A673 (cell line): ENCODE measurements at regions not wholly inside any gene's neighbourhood (a gene's known extent, or its start where the extent isn't known, plus 50 kb on each side); places are given as distances from the start of the nearest gene placed in this dataset.

Source experiments
- CTCF ChIP-seq: fragments of 300-800, 200-600 bp; sonication (generic); conservative IDR thresholded peaks from 2 replicates; pipeline ENCODE4 v1.5.1; 2017; ENCODE audit warnings: low read depth, mild to moderate bottlenecking, antibody characterized with exemption, low read length, moderate library complexity, mixed read lengths
- EZH2 ChIP-seq: fragments of 200-600 bp; sonication (generic); IDR thresholded peaks from 2 replicates; pipeline ENCODE4 v1.6.1; 2017; ENCODE audit warnings: borderline replicate concordance, low read depth, mild to moderate bottlenecking, mixed read lengths, antibody characterized with exemption, low read length; ENCODE audit not compliant: poor library complexity, severe bottlenecking

- TF ChIP-seq CTCF (no peak), EZH2 (no peak)
Measured at GRCh38 chr5:174410716-174411478, 313.5 kb upstream of the MSX2 start.
